K562 (cell line): ENCODE measurements at regions not wholly inside any gene's neighbourhood (a gene's known extent, or its start where the extent isn't known, plus 50 kb on each side); places are given as distances from the start of the nearest gene placed in this dataset.

ENCODE experiments used
- ATAC-seq: fragments of 200-7000 bp; cut with Tn5 transposase; 3 replicates; pipeline ENCODE4 v1.9.1; 2020; ENCODE audit warnings: moderate library complexity
- BruUV-seq: library from RNA; stranded (reverse); fragments of 400-500 nt; replicated peaks from 2 replicates; lab custom pipeline; 2021; lab: Mats Ljungman, UMichigan
- CTCF ChIA-PET: fragments of 300-600 bp; formaldehyde crosslinking; extraction: SDS; loops from one replicate; lab custom pipeline; 2021; ENCODE audit warnings: low intra/inter-chr PET ratio; lab: Yijun Ruan, JAX
- POLR2A ChIA-PET: fragments of 300-600, 350-650 bp; sonication (Branson Sonifier 250); formaldehyde crosslinking; extraction: SDS; loops from one replicate; lab custom pipeline; 2021; ENCODE audit warnings: antibody characterized with exemption, inconsistent platforms; lab: Yijun Ruan, JAX
- DNase-seq, 4 experiments: peaks; one replicate each; pipeline versions ENCODE4 v3.0.0 to v3.0.0-alpha.2; 2011 to 2018; ENCODE audit warnings: low spot score in 3 of 4, mixed read lengths in 3 of 4; ENCODE audit errors: extremely low read depth in 1 of 4
- FAIRE-seq: peaks from 2 replicates; lab custom pipeline; 2011; peaks lifted over from hg19 to GRCh38; lab: Jason Lieb, UNC
- H2AFZ ChIP-seq: 2 replicates; pipeline ENCODE4 v1.6.0; 2011; ENCODE audit warnings: low read depth, low read length, control low read depth, inconsistent platforms
- H3K27ac ChIP-seq: fragments of 200-600 bp; 3 replicates; pipeline ENCODE4 v1.8.0; 2011; ENCODE audit warnings: low read depth, mild to moderate bottlenecking, control low read depth, inconsistent platforms, low read length, moderate library complexity, mixed read lengths; ENCODE audit errors: extremely low read depth
- H3K27me3 ChIP-seq, 2 experiments: fragments of 300-600 bp in 1 of 2; 2 replicates in 1 of 2; 3 replicates in 1 of 2; pipeline versions ENCODE4 v1.6.0 to v1.8.0; 2011; ENCODE audit warnings: inconsistent platforms in 2 of 2, low read length in 2 of 2, mild to moderate bottlenecking in 1 of 2, mixed read lengths in 1 of 2, moderate library complexity in 1 of 2; ENCODE audit not compliant: control insufficient read depth in 2 of 2, insufficient read depth in 2 of 2
- H3K36me3 ChIP-seq: fragments of 300-600 bp; 3 replicates; pipeline ENCODE4 v1.8.0; 2011; ENCODE audit warnings: mild to moderate bottlenecking, low read length, inconsistent platforms; ENCODE audit not compliant: control insufficient read depth, insufficient read depth
- H3K4me1 ChIP-seq, 2 experiments: fragments of 200-600 bp in 1 of 2; replicated peaks in 1 of 2; 2 replicates in 1 of 2; 3 replicates in 1 of 2; pipeline versions ENCODE4 v1.5.1 to v1.8.0; 2011; ENCODE audit warnings: inconsistent platforms in 2 of 2, low read length in 2 of 2, mild to moderate bottlenecking in 1 of 2, mixed read lengths in 1 of 2, moderate library complexity in 1 of 2; ENCODE audit not compliant: control insufficient read depth in 2 of 2, insufficient read depth in 2 of 2
- H3K4me2 ChIP-seq: 2 replicates; pipeline ENCODE4 v1.6.1; 2011; ENCODE audit warnings: low read length, control low read depth, inconsistent platforms, mixed read lengths; ENCODE audit not compliant: insufficient read depth
- H3K4me3 ChIP-seq: fragments of 200-600 bp; sonication (generic), shearing (Covaris generic); 2 replicates; pipeline ENCODE4 v1.5.1; 2016; ENCODE audit warnings: control low read depth, inconsistent platforms
- H3K79me2 ChIP-seq: fragments of 200-600 bp; 3 replicates; pipeline ENCODE4 v1.8.0; 2011; ENCODE audit warnings: low read length, inconsistent platforms; ENCODE audit not compliant: control insufficient read depth, insufficient read depth
- H3K9ac ChIP-seq, 2 experiments: 2 replicates each; pipeline versions ENCODE4 v1.6.0 to v1.6.1; 2011; ENCODE audit warnings: low read depth in 2 of 2, low read length in 2 of 2, control low read depth in 1 of 2, inconsistent platforms in 1 of 2, mild to moderate bottlenecking in 1 of 2, mixed read lengths in 1 of 2; ENCODE audit not compliant: insufficient read depth in 1 of 2
- H3K9me1 ChIP-seq: one replicate; pipeline ENCODE4 v1.6.0; 2011; ENCODE audit warnings: inconsistent platforms, mild to moderate bottlenecking, low read length, moderate library complexity; ENCODE audit not compliant: control insufficient read depth, insufficient read depth
- H3K9me3 ChIP-seq: replicated peaks from 2 replicates; pipeline ENCODE4 v1.5.1; 2011; ENCODE audit warnings: low read depth, low read length, inconsistent platforms; ENCODE audit not compliant: control insufficient read depth, insufficient read depth
- H4K20me1 ChIP-seq: replicated peaks from 2 replicates; pipeline ENCODE4 v1.6.1; 2011; ENCODE audit warnings: low read length, inconsistent platforms, mixed read lengths; ENCODE audit not compliant: control insufficient read depth, insufficient read depth
- CBX8 ChIP-seq: fragments of 200-600 bp; sonication (generic); IDR thresholded peaks from 2 replicates; pipeline ENCODE4 v1.6.1; 2012; ENCODE audit warnings: borderline replicate concordance, mixed run types, low read depth, mild to moderate bottlenecking, moderate library complexity, mixed read lengths, low read length, control low read depth, inconsistent platforms; ENCODE audit not compliant: poor library complexity, severe bottlenecking; ENCODE audit errors: extremely low read depth
- FOXP4 ChIP-seq: sonication (generic); formaldehyde crosslinking; IDR thresholded peaks from 2 replicates; pipeline ENCODE4 v1.8.0; 2022; ENCODE audit warnings: mild to moderate bottlenecking, missing genetic modification reagents, borderline replicate concordance
- KAT8 ChIP-seq: fragments of 450-650 bp; IDR thresholded peaks from 2 replicates; pipeline ENCODE4 v1.6.1; 2016; ENCODE audit warnings: low read depth, mild to moderate bottlenecking
- KLF16 ChIP-seq: IDR thresholded peaks from 2 replicates; pipeline ENCODE4 v1.6.1; 2016; ENCODE audit warnings: antibody characterized with exemption
- PHF8 ChIP-seq: fragments of 200-600 bp; sonication (generic); IDR thresholded peaks from 2 replicates; pipeline ENCODE4 v1.6.1; 2012; ENCODE audit warnings: mixed run types, mild to moderate bottlenecking, inconsistent platforms, low read length, moderate library complexity, borderline replicate concordance
- SAFB ChIP-seq: fragments of 200-400 bp; formaldehyde crosslinking; IDR thresholded peaks from 2 replicates; pipeline ENCODE4 v1.6.1; 2017; ENCODE audit warnings: low read depth, low read length, borderline replicate concordance
- SMARCE1 ChIP-seq: fragments of 450-650 bp; IDR thresholded peaks from 2 replicates; pipeline ENCODE4 v1.7.1; 2016; ENCODE audit warnings: mild to moderate bottlenecking
- TFAP4 ChIP-seq: sonication (generic); formaldehyde crosslinking; IDR thresholded peaks from 2 replicates; pipeline ENCODE4 v1.8.0; 2022; ENCODE audit warnings: missing genetic modification reagents, mild to moderate bottlenecking, moderate library complexity, borderline replicate concordance
- THRA ChIP-seq: fragments of 450-650 bp; IDR thresholded peaks from 2 replicates; pipeline ENCODE4 v1.6.1; 2017; ENCODE audit warnings: mild to moderate bottlenecking, moderate library complexity
- ZBTB33 ChIP-seq: sonication (generic); formaldehyde crosslinking; IDR thresholded peaks from 2 replicates; pipeline ENCODE4 v1.8.1; 2023; ENCODE audit warnings: mild to moderate bottlenecking, missing genetic modification reagents
- ZKSCAN1 ChIP-seq: fragments of 150-350 bp; IDR thresholded peaks from 2 replicates; pipeline ENCODE4 v1.6.1; 2016; ENCODE audit warnings: low read depth, low read length
- ZNF23 ChIP-seq: fragments of 250-450 bp; sonication (Bioruptor Pico); IDR thresholded peaks from 2 replicates; pipeline ENCODE4 v1.4.0; 2020; ENCODE audit warnings: mild to moderate bottlenecking
- ZNF445 ChIP-seq: fragments of 250-450 bp; sonication (Bioruptor Pico); IDR thresholded peaks from 2 replicates; pipeline ENCODE4 v1.4.0; 2020; ENCODE audit warnings: low read depth, mild to moderate bottlenecking, moderate library complexity
- WGBS: fragments of 100-300 bp; shearing (Covaris generic); methylation state at CpG from one replicate; pipeline ENCODE4 v1.1.6; 2016; ENCODE audit warnings: low coverage, mixed read lengths; ENCODE audit not compliant: insufficient coverage; ENCODE audit errors: missing lambda C conversion rate; 5-methylcytosine and 5-hydroxymethylcytosine counted together
- in situ Hi-C: fragments of 300-500 bp; cut with MboI; formaldehyde crosslinking; loops from 4 replicates; pipeline ENCODE4 v1.15.0; 2018; ENCODE audit warnings: inconsistent platforms, mixed read lengths
- intact Hi-C: fragments of 100-400 bp; cut with micrococcal nuclease; formaldehyde crosslinking; loops from 2 replicates; pipeline ENCODE4 v1.14.2; 2022

- no peak for TF ChIP-seq TFAP4
- TF ChIP-seq CBX8: no peak
- no peak for TF ChIP-seq ZNF445 (CRISPR knock-in tag)
These were observed 160.7 kb downstream of the BUD13 start (continued) for GRCh38 chr11:116611998-116612620.

- Histone ChIP-seq H4K20me1 (peaks cover 8% of the 10 kb centered on the region; the same call in 1 of the 2 replicates), H3K9me3 (no peaks in the 10 kb centered on the region), H3K36me3 (no peaks in the 10 kb centered on the region), H3K27me3 (peaks cover 8 to 32% of the 10 kb centered on the region in 2 experiments; a peak in 3 of 5 replicates), H3K27ac (no peak overlapping the region), H3K9me1 (no peaks in the 10 kb centered on the region), H3K4me3 (no peak overlapping the region), H3K79me2 (no peaks in the 10 kb centered on the region), H3K4me1 (no peaks in the 10 kb centered on the region; a peak in 1 of 5 replicates), H3K9ac (no peak overlapping the region), H3K4me2 (no peak overlapping the region), H2AFZ (no peak overlapping the region)
- ATAC-seq: no peak
- FAIRE-seq: no peak
- in situ Hi-C loops: no loop called here
- 2% methylated on average over 7 of the region's 7 CpGs for WGBS
- CTCF ChIA-PET: no interaction called here
- no TSS peak for BruUV-seq
- POLR2A ChIA-PET: no interaction called here
- intact Hi-C loops: no loop called here
- DNase-seq: no peak
- TF ChIP-seq ZKSCAN1 (no peak), PHF8 (no peak), SMARCE1 (no peak), ZNF23 (CRISPR knock-in tag) (no peak), KLF16 (no peak), THRA (no peak), ZBTB33 (no peak), FOXP4 (CRISPR knock-in tag) (no peak), KAT8 (no peak), SAFB (no peak)
These were observed 162.6 kb downstream of the BUD13 start for GRCh38 chr11:116610190-116610589.
